HS-27A (cell line): ENCODE measurements at regions not wholly inside any gene's neighbourhood (a gene's known extent, or its start where the extent isn't known, plus 50 kb on each side); places are given as distances from the start of the nearest gene placed in this dataset.

ENCODE experiments used
- DNase-seq: peaks from one replicate; pipeline ENCODE4 v3.0.0-alpha.2; 2012; ENCODE audit warnings: low read depth, missing footprints

DNA sequence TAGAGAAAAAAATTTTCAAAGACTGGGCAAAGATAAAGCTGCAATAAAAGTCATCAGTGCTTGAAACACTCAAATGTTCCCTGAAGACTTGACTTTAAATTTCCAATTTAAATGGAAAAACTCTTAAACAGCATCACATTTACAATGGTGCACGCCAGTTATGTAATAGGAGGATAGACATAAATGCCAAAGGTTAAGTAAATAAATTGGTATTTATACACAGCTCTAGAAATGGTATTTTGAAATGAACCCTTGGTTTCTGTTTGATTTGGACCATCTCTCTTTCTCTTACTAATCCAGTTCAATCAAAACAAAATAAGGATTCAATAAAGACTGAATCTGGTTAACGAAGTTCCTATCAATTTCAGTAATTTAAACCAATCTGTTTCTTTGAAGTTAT, 272.6 kb downstream of the GPM6A start:
- no peak for DNase-seq

DNA sequence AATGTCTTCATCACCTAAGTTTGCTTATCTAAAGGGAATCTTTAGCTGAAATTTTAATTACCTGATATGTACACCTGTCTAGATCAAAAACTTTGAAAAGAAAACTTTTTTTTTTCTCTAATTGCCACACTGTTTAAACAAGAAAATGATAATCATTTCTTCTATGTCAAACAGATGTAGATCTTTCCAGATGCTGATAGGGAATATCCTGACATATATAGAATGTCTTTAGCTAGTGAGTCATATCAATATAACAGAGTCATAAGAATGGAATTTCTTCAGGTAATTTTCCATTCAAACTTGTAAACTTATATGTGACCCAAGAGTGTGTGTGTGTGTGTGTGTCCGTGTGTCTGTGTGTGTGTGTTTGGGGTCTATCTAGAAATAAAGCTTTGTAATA, 271.9 kb downstream of the GPM6A start:
- no peak for DNase-seq

DNA sequence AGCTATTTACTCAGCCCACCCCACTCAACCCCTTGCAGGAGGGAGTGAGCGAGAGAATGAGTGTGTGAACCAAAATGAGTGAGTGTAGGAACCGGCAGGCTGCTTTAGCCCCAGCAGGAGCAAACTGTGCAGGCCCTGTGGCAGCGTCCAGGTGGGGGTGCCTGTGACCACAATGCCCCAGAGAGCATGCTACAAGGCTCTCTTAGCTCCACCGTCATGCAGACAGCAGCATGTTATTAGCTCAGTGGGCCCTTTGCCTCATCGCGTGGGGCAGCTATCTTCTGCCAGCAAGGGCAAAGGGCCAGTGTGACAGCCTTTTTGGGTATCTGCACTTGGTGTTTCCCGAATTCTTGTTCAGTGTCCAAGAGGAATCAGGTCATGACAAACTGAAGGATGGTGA, 271.3 kb downstream of the GPM6A start:
- DNase-seq: no peak

DNA sequence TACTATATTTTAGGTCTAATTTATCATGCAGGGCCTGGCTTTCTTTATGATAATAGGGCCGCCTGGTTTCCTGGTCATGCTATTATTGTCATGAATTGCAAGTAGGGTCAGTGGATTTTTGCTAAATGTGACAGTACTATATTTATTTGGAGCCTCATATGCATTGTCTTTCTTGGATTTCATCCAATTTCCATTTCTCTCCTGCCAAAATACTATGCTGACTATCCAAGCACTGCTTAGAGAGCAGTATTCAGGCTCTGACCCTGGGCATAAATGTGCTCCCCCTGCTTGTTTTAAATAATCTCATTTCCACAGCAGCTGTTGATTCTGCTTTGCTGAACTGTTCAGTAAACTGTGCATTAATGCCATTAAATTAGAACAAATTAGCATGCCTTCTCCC, 269.3 kb downstream of the GPM6A start:
- no peak for DNase-seq

DNA sequence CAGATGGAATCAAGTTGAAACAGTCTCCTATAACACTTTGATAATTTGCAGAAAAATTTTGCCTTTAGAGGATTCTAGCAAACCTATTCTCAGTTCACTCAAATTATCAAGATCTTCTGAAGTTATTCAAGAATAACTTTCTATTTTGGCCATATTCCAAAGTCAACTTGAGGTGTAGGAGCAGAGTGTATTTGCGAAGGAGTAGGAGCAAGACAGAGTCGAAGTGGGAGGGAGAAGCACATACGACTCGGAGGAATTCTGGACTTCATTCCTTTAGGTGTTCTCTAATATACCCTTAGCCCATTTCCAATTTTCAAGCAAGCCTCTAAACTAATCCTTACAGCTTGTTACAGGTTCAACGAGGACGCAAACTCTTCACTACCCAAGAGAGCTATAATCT, 252.9 kb downstream of the GPM6A start:
- DNase-seq: no peak

DNA sequence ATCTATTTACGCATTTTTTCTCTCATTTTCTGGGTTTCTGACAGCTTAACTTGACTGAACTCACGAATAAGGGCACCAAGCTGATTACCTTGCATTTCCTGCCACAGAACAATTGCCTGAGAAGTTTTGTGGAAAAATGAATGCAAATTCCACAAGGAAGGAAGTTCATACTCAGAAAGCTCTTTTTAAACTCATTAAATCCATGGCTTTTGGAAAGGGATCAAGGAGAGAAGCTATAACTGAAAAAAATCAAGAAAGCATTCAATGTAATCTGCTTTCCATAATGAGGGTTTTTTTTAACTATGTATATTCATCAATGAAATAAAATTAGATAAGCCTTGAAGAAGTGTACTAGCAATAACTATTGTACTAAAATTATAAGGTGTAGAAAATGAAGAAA, 252.5 kb downstream of the GPM6A start:
- no peak for DNase-seq

DNA sequence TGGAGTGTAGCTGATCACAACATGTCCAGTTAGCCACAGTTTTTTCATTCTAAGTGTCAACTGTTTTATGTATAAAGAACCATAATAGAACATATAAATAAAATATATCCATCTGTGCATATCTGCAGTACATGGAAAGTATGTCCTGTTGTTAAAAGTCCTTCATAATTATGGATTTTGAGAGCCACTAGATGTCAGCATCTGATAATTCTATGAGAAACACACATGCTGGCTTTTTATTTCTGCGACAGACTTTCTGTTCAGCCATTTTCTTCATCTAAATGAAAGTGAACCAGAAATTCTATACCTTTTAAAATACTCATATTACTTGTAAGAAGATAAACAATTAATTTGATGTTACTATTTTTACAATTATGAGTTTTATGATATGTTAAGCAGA, 251.5 kb downstream of the GPM6A start:
- no peak for DNase-seq

DNA sequence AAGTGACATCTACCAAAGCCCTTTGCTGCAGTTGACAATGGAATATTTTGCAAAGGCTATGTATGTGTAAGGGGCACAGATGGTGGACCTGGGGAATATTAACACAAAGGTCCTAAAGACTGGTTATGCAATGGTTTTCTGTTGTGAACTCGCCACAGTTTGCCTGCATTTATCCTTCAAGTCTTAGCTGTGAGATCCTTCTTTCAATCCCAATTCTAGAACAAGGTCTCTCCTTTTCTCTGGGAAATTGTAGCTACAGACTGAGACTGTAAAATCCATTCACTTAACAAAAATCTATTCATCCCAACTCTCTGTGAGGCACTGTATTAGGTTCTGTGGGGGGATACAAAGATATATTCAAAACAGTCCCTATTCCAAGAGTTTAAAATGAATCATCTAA, 250.4 kb downstream of the GPM6A start:
- no peak for DNase-seq

DNA sequence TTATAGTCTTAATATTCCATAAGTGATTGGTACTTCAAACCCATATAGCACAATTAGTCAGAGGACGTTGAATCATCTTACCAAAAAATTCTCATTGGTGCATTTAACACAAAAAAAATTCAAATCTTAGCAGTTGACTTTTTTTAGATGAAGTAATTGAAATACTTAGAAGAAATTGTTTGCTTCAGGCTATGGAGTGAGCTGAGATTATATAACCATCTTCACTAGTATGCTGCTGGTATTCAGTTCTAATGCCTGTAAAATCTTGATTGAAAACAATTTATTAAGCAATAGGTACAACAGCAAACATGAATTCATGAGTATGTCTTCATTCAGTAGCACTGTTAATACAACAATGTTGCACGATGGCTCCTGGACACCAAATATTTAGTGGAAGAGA, 250.0 kb downstream of the GPM6A start:
- DNase-seq: no peak

DNA sequence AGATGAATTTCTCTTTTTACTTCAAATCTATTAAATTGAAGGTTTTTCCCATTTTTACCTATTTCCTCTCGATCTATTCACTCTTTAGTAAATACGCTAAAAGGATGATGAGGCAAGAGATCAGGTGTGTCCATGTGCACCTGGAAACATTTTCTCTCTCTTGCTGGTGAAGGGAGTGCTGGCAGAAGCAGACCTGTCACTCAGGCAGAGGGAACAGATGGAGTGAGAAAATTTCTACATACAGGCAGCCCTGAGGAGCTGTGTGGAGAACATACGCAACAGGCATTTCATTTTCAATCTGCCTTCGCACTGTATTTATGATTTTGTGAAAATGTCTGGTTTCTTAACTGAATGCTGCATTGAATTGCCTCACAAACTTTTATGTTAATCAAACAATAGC, 249.5 kb downstream of the GPM6A start:
- DNase-seq: no peak
